Activated CD4-positive, CD25-positive, alpha-beta regulatory T cell (primary cell): ENCODE measurements at regions not wholly inside any gene's neighbourhood (a gene's known extent, or its start where the extent isn't known, plus 50 kb on each side); places are given as distances from the start of the nearest gene placed in this dataset.

Source experiments
- DNase-seq, 4 experiments: peaks; one replicate each; lab custom pipeline; 2025; lab: John Stamatoyannopoulos, UW

DNA sequence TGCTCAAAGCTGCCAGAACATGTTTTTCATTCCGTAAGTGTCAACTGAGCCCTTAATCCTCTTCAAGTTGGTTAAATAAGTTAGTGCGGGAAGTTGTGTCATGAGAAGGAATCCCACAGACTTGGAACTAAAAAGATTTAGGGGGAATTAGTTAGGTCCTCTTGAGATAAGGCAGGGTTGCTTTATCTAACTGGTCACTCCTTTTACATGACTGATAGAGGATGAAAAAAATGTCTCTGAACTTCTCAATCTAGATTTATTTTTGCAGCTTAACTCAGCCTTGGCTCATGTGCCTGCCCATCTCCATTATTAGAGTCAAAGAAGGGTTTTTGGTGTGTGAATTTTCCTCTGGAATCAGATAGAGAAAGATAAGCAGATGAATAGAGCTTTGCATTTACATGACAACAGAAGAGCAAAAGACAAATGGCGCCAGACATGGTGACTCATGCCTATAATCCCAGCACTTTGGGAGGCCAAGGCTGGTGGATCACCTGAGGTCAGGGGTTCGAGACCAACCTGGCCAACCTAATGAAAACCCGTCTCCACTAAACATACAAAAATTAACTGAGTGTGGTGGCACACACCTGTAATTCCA is 882.9 kb downstream of the RPA4 start:
- DNase-seq: no peak

DNA sequence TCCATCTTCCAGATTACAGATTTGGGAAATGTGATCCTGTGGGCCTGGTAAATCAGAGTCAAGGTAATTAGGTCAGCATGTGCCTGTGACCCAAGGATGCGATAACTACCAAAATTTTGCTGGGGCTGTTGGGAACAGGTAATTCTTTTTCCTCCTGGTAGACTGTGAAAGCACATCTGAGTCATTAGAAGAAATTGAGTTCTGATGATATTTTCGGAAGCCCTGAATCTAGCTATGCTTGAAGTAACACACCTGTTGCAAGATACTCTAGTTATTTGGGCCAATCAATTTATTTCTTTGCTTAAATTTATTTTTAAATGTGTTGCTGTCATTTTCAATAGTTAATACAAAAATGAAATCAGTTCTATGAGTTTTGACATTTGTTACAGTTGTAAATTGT is 903.6 kb downstream of the RPA4 start:
- DNase-seq: no peak

DNA sequence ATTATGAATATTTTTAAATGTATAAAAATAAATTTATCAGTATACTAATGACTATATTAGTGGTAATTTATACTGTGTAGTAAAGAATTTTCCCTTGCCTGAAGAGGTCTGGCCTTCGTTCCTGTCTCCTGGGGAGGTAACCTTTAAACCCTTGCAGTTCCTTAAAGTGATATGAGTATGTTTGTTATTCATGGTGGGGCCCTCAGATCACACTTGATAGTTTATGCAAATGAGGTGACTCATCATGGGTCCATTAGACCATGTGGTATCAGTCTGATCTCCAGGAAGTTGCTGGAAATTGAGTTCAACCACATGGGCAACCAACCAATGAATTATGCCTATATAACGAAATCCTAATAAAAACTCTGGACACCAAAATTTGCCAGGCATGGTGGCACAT is 904.1 kb downstream of the RPA4 start:
- no peak for DNase-seq

DNA sequence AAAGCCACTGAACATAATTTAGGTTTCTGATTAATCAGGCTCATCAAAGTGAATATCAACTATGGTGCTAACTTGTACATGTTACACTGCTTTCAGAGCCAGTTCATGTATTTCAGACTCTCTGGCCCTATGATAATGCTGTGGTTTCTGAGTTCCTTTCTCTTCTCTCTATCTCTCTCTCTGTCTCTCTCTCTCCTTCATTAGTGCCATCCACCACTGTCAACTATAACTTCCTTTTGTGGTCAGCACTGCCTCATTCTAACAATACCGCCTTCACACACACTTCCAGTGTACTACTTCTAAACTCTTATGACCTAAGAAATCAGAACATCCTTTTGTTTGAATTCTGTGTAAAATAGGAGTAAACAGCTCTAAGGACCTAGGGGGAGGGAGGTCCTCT is 907.1 kb downstream of the RPA4 start:
- no peak for DNase-seq

DNA sequence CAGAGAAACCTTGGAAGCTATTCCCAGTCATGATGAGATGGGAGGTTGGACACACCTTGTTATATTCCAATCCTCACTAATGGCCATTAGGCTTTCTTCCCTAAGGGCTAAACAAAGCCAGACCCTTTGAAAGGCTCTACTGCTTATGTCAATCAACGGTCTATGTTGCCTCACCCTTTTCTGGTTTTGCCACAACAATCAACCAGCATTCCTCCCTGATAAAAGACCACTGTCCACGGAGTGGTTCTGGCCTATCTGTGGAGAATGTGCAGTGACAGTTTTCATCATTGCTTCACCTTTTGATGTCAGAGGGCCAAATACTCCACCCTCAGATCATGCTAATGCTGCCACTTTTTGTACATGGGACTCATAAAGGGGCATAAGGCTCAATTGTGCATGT is 913.4 kb downstream of the RPA4 start:
- DNase-seq: no peak

DNA sequence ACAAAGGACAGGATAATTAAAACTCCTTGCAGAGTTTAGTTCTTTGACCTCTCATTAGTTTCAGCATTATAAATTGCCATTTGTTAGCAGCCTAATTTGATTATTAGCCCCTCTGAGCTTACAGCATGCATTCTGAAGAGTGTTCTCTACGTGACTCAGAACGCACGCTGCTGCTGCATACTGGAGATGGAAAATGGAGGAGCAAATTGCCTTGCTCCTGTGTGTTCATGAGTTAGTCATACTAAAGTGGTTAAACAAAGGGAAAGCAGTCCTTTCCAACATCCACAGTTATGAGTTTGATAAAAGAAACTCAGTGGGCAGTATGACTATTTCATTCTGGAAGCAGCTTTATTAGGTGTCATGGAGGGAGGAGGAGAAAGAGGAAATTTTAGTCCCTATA is 922.5 kb downstream of the RPA4 start:
- DNase-seq: no peak

DNA sequence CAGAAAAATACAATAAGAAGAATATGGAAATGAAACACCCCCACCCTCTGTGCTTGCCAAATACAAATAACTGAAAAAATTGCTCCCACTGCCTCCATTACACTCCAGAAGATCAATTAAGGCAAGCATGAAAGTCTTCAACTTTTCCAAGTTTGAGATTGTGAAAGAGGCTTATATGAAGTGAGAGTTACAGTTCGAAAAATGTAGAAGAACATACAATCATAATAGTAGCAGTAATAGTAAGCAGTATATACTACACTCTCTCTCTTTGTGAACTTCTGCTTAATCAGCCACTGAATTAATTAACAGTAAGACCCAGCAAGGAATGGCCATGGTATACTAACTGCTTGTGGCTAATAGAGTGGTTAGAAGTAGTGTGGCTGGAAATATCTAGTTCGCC is 923.2 kb downstream of the RPA4 start:
- DNase-seq: no peak

DNA sequence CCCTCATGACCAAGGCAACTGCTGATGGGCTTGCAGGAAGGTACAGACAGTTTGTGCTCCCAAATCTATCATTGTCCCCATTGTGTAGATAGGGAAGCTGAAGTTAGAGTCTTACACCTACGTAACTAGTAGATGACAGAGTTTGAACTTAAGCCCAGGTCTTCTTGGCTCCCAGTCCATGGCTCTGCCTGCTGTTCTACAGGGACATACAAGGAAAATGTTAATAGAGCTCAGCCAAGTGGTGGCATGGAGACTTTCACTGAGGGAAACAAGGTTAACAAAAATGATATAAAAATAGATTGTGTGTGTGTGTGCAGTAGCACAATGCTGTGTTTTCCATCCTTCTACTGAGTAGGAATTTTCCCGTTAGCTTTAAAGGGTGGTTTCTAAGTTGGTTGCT is 936.5 kb downstream of the RPA4 start:
- no peak for DNase-seq

DNA sequence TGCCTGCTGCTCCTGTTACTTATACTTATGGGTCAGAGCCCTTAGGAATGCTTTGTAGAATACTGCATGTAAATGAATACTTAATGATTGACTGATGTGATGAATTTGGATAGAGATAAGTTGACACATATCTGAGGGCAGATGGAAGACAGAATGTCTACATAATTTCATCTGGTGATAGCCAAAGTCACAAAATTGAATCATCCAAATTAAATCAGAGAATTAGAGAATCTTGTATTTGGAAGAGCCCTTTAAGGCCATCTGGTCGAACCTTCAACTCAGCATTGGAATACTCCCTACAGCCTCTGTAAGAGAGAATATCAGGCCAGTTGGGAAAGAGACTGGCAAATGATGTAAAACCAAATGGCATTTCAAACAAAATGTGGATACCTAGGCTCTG is 944.8 kb downstream of the RPA4 start:
- no peak for DNase-seq

DNA sequence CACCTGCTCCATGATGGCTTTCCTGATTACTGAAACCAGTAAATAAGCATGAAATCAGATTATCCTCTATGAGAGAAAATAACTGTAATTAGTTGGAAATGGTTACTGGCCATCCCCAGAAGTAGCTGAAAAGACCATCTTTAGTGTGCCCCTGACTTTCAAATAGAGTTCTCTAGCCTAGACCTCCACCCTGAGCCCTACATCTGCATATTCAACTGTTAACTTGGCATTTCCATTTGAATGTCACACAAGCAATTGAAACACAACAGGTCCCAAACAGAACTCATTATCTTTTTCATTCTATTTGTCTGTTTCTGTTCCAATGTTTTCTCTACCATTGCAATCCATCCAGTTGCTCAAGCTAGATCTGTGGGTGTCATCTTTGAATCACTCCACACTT is 952.3 kb downstream of the RPA4 start:
- no peak for DNase-seq

DNA sequence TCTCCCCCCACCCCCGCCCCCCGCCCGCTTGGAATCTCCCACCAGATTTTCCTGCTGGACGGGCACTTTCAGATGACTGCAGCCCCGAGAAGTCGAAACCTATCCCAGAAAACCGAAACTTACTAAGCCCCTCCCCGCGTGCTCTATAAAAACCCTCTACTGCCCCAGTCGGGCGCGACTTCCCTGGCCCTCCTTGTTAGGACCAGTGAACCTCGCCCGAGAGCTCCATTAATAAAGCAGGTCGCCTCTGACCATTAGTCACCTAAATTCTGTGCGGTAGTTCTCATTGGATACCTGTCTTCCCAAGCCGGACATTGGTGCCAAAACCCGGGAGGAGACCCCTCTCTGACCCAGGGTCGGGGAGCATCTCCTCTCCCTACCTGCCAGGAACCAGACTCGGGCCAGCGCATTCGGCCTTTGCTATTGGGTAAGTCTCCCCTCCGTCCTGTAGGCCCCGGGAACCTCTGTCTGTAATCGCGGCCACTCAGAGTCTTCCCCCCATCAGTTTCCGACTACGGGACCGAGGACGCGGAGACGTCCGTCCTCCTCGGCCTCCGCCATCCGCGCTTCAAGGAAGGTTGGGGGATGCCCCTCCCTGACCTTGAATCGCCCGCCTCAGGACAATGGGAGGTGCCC is 958.0 kb downstream of the RPA4 start:
- no peak for DNase-seq

DNA sequence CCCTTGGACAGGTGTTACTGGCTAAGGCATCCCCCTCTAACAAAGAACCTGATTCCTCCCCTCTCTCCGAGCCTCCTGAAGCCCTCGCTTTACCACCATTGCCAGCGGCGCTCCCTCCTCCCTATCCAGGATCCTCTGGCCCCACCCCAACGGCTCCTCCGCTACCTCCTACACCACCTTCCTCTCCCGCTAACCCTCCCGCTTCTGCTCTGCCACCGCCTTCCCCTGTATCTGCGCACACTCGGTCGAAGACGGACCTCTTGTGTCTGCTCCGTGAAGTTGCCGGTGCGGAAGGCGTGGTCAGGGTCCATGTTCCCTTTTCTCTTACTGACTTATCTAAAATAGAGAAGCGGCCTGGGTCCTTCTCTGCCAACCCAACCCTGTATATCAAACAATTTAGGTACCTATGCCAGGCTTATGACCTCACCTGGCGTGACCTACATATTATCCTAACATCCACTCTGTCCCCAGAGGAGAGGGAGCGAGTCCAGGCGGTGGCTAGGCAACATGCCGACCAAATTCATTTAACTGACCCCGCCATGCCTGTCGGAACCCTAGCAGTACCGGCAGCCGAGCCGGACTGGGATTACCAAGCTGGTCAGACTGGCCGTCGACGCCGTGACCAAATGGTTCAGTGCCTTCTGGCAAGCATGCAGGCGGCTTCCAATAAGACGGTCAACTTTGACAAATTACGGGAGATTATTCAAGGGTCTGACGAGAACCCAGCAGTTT is 958.9 kb downstream of the RPA4 start:
- no peak for DNase-seq

DNA sequence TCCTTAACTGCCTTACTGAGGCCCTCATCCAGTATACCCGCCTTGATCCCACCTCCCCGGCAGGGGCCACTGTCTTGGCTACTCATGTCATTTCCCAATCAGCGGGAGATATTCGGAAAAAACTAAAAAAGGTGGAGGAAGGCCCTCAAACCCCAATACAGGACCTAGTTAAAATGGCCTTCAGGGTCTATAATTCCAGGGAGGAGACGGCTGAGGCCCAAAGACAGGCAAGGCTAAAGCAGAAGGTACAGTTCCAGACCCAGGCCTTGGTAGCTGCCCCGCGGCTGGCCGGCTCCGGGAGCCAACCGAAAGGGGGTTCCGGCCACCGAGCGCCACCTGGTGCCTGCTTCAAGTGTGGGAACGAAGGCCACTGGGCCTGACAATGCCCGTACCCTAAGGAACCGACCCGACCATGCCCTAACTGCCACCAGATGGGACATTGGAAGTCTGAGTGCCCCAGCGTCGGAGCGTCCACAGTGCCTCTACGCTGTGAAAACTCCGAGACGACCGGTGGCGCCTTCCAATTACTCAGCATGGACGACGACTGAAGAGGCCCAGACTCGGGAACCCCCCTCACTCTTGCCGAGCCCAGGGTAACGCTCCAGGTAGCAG is 959.6 kb downstream of the RPA4 start:
- DNase-seq: no peak

DNA sequence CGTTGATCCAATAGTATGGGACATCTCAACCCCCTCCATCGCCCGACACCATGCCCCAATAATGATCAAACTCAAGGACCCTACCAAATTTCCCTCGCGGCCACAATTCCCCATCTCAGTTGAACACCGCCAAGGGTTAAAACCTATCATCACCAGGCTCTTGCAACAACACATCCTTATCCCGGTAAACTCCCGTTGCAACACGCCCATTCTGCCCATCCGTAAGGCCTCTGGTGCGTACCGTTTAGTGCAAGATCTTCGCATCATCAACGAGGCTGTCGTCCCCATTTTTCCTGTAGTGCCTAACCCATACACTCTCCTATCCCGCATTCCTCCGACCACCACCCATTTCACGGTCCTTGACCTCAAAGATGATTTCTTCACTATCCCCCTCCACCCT is 960.5 kb downstream of the RPA4 start:
- no peak for DNase-seq

DNA sequence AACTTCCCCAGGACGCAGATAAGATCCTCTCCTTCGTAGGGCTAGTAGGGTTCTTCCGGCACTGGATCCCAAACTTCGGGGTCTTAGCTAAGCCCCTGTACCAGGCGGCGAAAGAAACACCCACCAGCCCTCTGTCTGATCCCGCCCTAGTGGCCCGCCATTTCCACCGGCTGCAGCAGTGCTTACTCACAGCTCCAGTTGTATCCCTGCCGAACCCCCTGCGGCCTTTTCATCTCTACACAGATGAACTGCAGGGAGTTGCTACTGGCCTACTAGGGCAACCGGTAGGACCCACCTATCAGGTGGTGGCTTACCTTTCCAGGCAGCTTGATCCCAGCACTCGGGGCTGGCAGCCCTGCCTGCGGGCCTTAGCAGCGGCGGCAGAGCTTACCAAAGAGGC is 961.2 kb downstream of the RPA4 start:
- no peak for DNase-seq

DNA sequence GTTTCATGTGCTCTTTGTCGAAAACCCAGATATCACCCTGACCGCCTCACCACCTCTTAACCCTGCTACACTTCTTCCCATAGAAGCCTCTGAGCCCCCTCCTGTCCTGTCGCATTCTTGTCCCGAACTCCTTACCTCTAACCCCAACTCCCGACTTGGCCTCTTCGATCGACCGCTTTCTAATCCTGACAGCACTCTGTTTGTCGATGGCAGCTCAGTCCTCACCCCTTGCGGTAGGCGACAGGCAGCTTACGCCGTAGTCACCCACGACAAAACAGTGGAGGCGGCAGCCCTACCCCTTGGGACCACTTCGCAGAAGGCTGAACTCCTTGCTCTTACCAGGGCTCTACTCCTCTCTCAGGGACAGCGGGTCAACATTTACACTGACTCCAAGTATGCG is 961.7 kb downstream of the RPA4 start:
- no peak for DNase-seq

DNA sequence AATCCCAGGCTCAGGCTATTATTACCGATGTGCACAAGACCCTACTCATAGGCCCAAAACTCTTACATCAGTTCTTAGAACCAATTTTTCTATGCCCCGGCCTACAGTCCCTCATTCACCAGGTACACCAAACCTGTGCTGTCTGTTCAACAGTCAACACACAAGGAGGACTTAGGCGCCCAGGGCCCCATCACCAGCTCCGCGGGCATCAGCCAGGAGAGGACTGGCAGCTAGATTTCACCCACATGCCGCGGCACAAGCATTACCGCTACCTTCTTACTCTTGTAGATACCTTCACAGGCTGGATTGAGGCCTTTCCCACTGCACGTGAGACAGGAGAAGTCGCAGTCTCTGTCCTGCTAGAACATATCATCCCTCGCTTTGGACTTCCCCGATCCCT is 962.5 kb downstream of the RPA4 start:
- DNase-seq: no peak

DNA sequence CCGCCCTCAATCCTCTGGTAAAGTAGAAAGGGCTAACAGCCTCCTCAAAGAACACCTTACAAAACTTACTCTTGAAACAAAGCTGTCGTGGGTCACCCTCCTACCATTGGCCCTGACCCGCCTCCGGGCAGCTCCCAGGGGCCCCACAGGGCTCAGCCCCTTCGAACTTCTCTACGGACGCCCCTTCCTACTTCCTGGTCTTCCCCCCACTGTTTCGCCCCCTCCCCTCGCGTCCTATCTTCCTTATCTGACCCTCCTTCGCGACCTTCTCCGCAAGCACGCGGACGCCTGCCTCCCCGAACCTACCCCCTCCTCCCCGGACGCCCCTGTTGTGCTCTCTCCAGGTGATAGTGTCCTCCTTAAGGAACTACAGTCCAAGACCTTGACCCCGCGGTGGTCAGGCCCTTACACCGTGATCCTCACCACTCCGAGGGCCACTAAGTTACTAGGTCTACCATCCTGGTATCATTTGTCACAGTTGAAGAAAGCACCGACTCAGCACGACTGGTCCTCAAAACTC is 963.1 kb downstream of the RPA4 start:
- no peak for DNase-seq

DNA sequence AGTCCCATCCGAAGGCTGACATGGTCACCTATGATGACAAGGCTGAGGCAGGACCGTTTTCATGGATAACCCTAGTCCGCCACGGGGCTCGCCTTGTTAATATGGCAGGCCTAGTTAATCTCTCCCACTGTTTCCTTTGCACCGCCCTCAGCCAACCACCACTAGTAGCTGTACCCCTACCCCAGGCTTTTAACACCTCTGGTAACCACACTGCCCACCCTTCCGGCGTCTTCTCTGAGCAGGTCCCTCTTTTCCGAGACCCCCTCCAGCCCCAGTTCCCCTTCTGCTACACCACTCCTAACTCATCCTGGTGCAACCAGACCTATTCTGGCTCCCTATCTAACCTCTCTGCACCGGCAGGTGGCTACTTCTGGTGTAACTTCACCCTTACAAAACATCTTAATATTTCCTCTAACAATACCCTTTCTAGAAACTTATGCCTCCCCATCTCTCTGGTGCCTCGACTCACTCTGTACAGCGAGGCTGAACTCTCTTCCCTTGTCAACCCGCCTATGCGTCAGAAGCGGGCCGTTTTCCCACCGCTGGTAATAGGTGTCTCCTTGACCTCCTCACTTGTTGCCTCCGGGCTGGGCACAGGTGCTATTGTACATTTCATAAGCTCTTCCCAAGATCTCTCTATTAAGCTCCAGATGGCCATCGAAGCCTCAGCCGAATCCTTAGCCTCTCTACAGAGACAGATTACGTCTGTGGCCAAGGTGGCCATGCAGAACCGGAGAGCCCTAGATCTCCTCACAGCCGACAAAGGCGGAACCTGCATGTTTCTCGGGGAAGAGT is 964.4 kb downstream of the RPA4 start:
- DNase-seq: peak in 1 of 4 experiments; percentile 0

DNA sequence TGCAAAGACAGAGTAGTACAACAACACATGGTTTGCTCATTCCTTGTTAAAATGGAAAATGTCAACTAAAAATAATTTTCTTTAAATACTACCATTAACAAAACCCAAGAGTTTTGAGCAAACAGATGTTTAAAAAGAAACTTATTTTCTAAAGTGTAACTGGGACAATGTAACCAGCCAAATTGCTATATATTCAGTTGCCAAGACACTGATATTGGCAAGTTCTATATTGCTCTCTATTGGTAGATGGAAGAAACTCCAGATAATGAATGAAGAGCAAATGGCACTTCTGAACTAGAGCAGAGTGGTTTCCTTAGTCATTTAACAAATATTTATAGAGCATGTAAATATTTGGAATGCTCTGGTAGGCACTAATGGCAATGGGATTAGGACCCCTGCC is 966.2 kb downstream of the RPA4 start:
- DNase-seq: no peak

DNA sequence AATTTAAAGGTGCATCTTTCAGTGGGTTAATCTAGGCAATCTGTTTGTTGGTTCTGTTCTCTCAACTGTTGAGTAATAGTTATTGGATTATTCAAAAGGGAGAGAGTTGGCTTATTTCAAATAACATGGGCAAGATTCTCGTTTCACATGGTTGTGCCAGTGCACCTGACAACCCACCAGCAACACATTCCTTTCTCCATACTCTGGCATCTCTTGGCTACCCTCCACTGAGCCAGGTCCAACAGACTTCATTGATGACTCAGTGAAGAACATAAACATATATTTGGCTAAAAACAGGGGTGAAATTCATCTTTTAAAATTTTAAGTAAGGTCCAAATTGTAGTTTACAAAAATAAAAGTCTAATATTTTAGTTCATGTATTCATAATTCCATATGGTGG is 967.2 kb downstream of the RPA4 start:
- no peak for DNase-seq

DNA sequence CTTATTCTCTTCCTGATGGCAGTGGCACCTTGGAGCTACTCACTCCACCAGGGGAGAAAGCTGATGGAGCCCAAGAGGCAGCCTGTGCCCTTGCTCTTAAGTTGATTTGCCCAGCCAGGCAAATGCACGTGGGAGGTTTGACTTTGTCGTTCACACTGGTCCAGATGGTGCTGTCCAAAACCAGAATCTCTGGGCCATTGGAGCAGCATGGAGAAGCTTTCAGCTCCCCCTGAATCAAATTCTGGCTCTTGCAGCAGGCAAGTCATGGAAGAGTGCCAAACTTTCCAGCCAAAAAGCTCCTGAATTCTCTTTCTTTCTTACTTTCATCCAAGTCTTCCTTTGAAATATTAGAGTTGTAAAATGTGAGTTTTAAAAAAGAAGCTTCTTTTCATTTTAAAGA is 970.4 kb downstream of the RPA4 start:
- DNase-seq: no peak
